Endothelial cell of umbilical vein (primary cell): ENCODE measurements at regions not wholly inside any gene's neighbourhood (a gene's known extent, or its start where the extent isn't known, plus 50 kb on each side); places are given as distances from the start of the nearest gene placed in this dataset.
"Not testable (repeated sequence)": the region's sequence is repeated elsewhere in the genome, so short reads cannot be mapped to it uniquely, and the experiment has no call there.

Source experiments
- CTCF ChIP-seq, 2 donors: IDR thresholded peaks; 1 replicate in 1 of 2; 2 replicates in 1 of 2; pipeline ENCODE4 v1.5.1; 2011; ENCODE audit warnings: low read length in 2 of 2, mild to moderate bottlenecking in 2 of 2, moderate library complexity in 2 of 2, control low read depth in 1 of 2, inconsistent platforms in 1 of 2, low read depth in 1 of 2; ENCODE audit not compliant: insufficient read depth in 1 of 2; ENCODE audit errors: extremely low read depth in 1 of 2
- EZH2 ChIP-seq: IDR thresholded peaks from 2 replicates; pipeline ENCODE4 v1.6.1; 2012; ENCODE audit warnings: borderline replicate concordance, low read depth, mild to moderate bottlenecking, moderate library complexity, low read length, inconsistent platforms; ENCODE audit not compliant: severe bottlenecking
- FOS ChIP-seq: IDR thresholded peaks from 2 replicates; pipeline ENCODE4 v1.6.1; 2011; ENCODE audit warnings: mild to moderate bottlenecking, low read length, moderate library complexity, borderline replicate concordance; ENCODE audit not compliant: insufficient read depth
- MYC ChIP-seq: IDR thresholded peaks from one replicate; pipeline ENCODE4 v1.6.1; 2011; ENCODE audit warnings: mild to moderate bottlenecking, low read depth, low read length
- POLR2A ChIP-seq: IDR thresholded peaks from 2 replicates; pipeline ENCODE4 v1.6.1; 2012; ENCODE audit warnings: low read depth, mild to moderate bottlenecking, control low read depth, low read length
- POLR2AphosphoS5 ChIP-seq: IDR thresholded peaks from 2 replicates; pipeline ENCODE4 v1.6.1; 2012; ENCODE audit warnings: low read depth, mild to moderate bottlenecking, control low read depth, low read length, moderate library complexity; ENCODE audit not compliant: insufficient read depth
- TF ChIP-seq, protein P1 (sequence below): IDR thresholded peaks from 2 replicates; pipeline ENCODE4 v1.6.1; 2011; ENCODE audit not compliant: insufficient read depth, insufficient read length

DNA sequence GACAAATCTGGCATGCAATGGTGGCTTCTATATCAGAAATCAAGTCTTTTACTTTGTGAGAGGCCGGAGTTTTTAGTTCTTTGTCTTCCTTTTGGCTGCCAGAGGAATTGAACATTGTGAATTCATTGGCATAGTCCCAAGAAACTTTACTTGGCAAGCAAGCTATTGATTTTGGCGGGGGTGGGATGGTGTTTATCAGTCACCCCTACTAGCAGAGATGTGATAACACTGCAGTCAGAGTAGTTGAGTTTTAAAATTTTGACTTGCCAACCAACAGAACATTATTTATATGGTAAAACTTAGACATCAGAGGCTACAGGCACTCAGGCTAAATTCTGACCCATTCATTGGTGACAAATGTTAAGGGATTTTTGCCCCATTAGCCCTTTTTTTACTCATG is 129.7 kb downstream of the FAM72C start:
- TF ChIP-seq POLR2A; CTCF (IDR thresholded peaks at IDR 0.05; ENCODE audit: extremely low read depth in 1 of 2, insufficient read depth in 1 of 2, low read depth in 1 of 2, low read length in 2 of 2); POLR2AphosphoS5; EZH2; FOS; MYC: not testable (repeated sequence)
- TF ChIP-seq, protein P1, sequence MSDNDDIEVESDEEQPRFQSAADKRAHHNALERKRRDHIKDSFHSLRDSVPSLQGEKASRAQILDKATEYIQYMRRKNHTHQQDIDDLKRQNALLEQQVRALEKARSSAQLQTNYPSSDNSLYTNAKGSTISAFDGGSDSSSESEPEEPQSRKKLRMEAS: not testable (repeated sequence)
